Activated T-cell treated with anti-CD3 and anti-CD28 coated beads for 4 hours (primary cell): ENCODE measurements at regions not wholly inside any gene's neighbourhood (a gene's known extent, or its start where the extent isn't known, plus 50 kb on each side); places are given as distances from the start of the nearest gene placed in this dataset.
"Not testable (repeated sequence)": the region's sequence is repeated elsewhere in the genome, so short reads cannot be mapped to it uniquely, and the experiment has no call there.

Source experiments
- DNase-seq: peaks from one replicate; pipeline ENCODE4 v3.0.0-alpha.2; 2020

- DNase-seq: no peak
These were observed 85.4 kb upstream of the IGFBP7 start for GRCh38 chr4:57195622-57196021.

- DNase-seq: no peak
These were observed 84.0 kb upstream of the IGFBP7 start for GRCh38 chr4:57194068-57194611.

DNA sequence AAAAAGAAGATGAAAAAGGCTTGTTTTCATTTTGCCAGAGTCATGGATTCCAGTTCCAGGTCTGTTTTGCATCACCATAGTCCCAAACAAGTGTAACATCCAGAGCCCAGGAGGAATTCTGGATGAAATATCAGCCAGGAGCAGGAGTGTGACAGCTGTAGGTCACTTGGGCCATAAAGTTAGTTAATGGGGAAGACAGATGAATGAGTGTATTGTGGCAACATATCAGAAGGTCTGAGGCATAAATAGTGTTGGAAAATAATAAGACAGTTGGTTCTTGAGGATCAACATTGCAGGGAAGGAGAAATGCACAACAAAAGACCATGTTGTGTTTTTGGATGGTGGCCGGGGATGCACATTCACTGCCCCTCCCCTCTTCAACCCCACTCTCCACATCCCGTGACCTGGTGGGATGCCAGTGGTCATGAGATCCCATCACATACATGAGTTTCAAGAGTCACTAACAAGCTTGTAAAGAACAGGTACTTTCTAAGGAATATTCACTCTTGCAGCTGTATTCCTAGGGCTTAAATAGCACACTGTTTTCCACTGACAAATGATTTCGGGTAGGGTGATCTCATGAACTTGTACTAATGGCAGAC is 83.1 kb upstream of the IGFBP7 start:
- no peak for DNase-seq

- no peak for DNase-seq
These were observed 81.4 kb upstream of the IGFBP7 start for GRCh38 chr4:57191523-57192034.

GRCh38 chr4:57190601-57191481 is 80.7 kb upstream of the IGFBP7 start:
- DNase-seq: no peak

DNA sequence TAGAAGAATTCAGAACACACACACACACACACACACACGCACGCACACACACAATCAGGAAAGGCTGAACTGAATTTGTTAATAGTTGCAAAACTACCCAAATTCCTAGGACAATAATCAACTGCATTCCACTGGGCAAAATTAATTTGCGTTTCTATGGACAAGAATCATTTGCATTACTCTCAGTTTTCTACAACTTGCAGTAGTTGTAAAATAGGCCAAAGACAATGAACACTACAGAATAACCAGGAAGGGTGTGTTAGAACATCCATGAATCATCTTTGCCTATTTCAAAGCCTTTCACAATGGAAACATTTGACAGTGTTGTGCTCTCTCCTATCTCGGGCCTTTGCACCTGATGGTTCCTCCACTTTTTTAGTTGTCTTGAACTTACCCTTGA is 77.1 kb upstream of the IGFBP7 start:
- DNase-seq: no peak

GRCh38 chr4:57184378-57185029 is 74.3 kb upstream of the IGFBP7 start:
- no peak for DNase-seq

GRCh38 chr4:57182132-57182874 is 72.1 kb upstream of the IGFBP7 start:
- DNase-seq: no peak

- not testable (repeated sequence) for DNase-seq
These were observed 63.0 kb upstream of the IGFBP7 start for GRCh38 chr4:57173136-57173535.

DNA sequence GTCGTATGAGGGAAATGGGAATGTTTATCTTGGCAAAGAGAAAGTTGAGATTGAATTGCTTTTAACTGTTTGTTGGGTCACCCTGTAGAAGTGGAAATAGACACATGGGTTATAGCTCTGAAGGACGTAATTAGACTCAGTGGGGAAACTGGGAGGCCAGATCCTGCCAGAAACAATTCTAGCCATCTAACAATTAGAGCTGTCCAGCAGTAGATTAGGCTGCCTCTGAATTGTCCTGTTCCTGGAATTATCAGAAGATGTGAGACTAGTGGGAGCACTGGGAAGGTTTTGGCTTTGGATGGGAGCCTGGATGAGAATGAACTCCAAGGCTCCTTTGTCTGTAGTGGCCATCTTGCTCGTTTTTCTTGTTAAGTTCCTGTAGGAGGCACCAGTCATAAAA is 61.9 kb upstream of the IGFBP7 start:
- DNase-seq: no peak

DNA sequence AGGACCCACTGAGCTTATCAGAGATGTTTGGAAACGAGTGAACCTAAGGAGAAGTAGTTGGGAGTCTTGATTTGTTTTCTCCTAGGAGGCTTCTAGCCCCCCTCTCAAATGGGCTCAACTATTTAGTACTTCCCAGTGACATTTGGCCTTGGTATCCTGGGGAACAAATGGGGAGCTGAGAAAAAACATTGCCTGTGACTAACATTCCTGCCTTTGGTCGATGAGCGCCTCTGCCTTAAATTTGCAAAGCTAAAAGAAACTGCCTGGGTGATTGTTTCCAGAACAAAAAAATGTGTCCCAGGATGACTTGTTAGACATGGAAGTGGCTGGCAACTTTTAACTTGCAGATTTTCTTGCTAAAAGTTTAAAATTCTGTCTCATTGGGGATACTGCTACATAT is 58.8 kb upstream of the IGFBP7 start:
- DNase-seq: no peak

DNA sequence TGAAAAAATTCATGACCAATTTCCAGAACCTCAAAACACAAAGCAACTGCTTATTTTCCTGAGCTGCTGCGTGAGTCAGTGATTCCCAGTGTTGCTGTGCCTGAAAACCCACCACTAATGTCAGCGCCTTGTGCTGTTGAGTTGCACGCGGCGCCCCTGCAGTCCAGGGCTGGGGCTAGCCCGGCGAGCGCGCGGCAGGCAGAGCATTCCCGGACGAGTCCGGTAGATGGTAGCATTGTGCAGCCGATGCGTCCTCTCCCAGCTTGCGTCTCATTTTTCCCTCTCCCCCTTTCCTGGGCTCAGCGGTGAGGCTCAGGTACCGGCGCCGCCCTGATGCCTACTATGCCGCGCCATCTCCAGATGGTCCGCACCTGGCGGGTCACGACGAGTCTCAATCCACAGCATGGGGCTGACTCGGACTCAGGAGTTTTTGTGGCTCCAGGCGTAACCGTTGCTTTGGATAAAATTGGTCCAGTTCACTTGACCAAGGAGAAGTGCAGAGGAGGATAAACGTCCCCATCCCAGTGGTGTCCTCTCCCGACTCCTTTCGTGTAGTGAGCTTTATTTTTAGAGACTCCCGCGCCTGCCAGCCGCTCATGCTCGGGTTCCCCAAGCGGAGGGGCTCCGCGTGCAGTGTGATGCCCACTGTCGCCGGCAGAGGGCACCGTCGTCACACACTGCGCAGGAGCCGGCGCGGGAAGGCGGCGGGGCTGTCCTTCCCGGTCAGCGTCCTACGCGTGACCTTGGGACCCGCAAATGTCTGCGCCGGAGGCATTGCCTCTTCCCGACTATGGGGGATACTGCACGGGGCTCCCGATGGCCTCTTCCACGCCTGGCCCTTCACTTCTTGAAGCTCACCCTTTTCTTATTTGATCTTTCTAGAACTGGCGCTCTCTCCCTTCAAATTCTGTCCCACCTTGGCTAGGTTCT is 53.6 kb upstream of the IGFBP7 start:
- DNase-seq: peak; percentile 62

DNA sequence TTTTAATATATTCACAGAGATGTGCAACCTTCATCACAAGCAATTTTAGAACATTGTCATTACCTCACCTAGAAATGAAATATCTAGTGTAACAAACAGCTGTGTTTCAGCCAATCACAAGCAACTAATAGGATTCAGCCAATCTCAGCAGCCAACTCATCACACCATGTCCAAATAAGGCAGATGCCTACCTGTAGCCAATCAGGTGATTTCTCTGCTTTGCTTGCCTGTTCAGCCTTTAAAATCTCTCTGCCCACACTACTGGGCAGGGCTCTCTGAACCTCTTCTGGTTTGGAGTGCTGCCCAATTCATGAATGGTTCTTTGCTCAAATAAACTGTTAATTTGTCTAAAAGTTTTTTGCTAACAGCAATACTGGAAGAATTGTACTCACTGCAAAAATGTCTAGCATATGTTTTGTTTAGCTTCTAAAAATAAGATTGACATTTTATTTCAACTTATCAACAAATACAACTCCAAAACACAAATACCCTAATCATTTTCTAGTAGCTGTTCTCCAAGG is 52.4 kb upstream of the IGFBP7 start:
- DNase-seq: no peak
